H1 (cell line): ENCODE measurements at regions not wholly inside any gene's neighbourhood (a gene's known extent, or its start where the extent isn't known, plus 50 kb on each side); places are given as distances from the start of the nearest gene placed in this dataset.
"Not testable (repeated sequence)": the region's sequence is repeated elsewhere in the genome, so short reads cannot be mapped to it uniquely, and the experiment has no call there.

Experiments used
- CTCF ChIA-PET: fragments of 300-600 bp; sonication (Branson Sonifier 250); formaldehyde crosslinking; loops from one replicate; lab custom pipeline; 2021; ENCODE audit not compliant: partially characterized antibody; lab: Charles Lee
- POLR2A ChIA-PET: fragments of 300-600 bp; sonication (Branson Sonifier 250); formaldehyde crosslinking; loops from one replicate; lab custom pipeline; 2021; ENCODE audit warnings: inconsistent platforms; ENCODE audit not compliant: partially characterized antibody; lab: Charles Lee
- DNase-seq, 2 experiments: peaks; one replicate each; pipeline versions ENCODE4 v3.0.0 to v3.0.0-alpha.2; 2010 to 2022; ENCODE audit warnings: low spot score in 2 of 2, low read depth in 1 of 2, mixed read lengths in 1 of 2
- FAIRE-seq: peaks from 2 replicates; lab custom pipeline; 2011; peaks lifted over from hg19 to GRCh38; lab: Jason Lieb, UNC
- H2AFZ ChIP-seq: 2 replicates; pipeline ENCODE4 v1.8.1; 2012; ENCODE audit warnings: low read length, inconsistent platforms
- H2AK5ac ChIP-seq: 2 replicates; pipeline ENCODE4 v1.6.1; 2013; ENCODE audit warnings: low read depth, low read length
- H2BK120ac ChIP-seq: replicated peaks from 2 replicates; pipeline ENCODE3; 2013; ENCODE audit warnings: low read depth, low read length, inconsistent platforms
- H2BK12ac ChIP-seq: 2 replicates; pipeline ENCODE4 v1.6.1; 2013; ENCODE audit warnings: low read depth, low read length
- H2BK15ac ChIP-seq: 2 replicates; pipeline ENCODE4 v1.6.1; 2013; ENCODE audit warnings: low read length
- H2BK20ac ChIP-seq: 2 replicates; pipeline ENCODE4 v1.6.1; 2013; ENCODE audit warnings: low read length
- H2BK5ac ChIP-seq: 2 replicates; pipeline ENCODE4 v1.6.1; 2013; ENCODE audit warnings: low read depth, low read length
- H3K14ac ChIP-seq: 2 replicates; pipeline ENCODE4 v1.6.1; 2013; ENCODE audit warnings: inconsistent platforms; ENCODE audit not compliant: insufficient read length
- H3K18ac ChIP-seq: 2 replicates; pipeline ENCODE4 v1.6.1; 2013; ENCODE audit warnings: low read length; ENCODE audit errors: extremely low read depth
- H3K23ac ChIP-seq: 2 replicates; pipeline ENCODE4 v1.6.1; 2013; ENCODE audit warnings: inconsistent platforms; ENCODE audit not compliant: insufficient read length
- H3K23me2 ChIP-seq: 2 replicates; pipeline ENCODE4 v1.6.1; 2013; ENCODE audit warnings: low read depth, low read length
- H3K27ac ChIP-seq: 2 replicates; pipeline ENCODE4 v1.6.1; 2011; ENCODE audit warnings: low read depth, low read length, inconsistent platforms
- H3K27me3 ChIP-seq, 4 experiments: replicated peaks in 1 of 4; 1 replicate in 1 of 4; 2 replicates in 3 of 4; pipeline versions ENCODE4 v1.6.1 to v1.8.1; 2011 to 2013; ENCODE audit warnings: low read length in 3 of 4, mild to moderate bottlenecking in 3 of 4, inconsistent platforms in 2 of 4, mixed read lengths in 2 of 4, moderate library complexity in 1 of 4; ENCODE audit not compliant: control insufficient read depth in 3 of 4, insufficient read depth in 3 of 4; ENCODE audit errors: extremely low read depth in 1 of 4
- H3K36me3 ChIP-seq, 4 experiments: 2 replicates each; pipeline versions ENCODE4 v1.6.1 to v1.8.1; 2011 to 2013; ENCODE audit warnings: mild to moderate bottlenecking in 4 of 4, low read length in 3 of 4, moderate library complexity in 2 of 4, control low read depth in 1 of 4, inconsistent platforms in 1 of 4; ENCODE audit not compliant: insufficient read depth in 4 of 4, control insufficient read depth in 2 of 4
- H3K4ac ChIP-seq: replicated peaks from 2 replicates; pipeline ENCODE3; 2013; ENCODE audit warnings: low read length, low read depth, mixed read lengths, inconsistent platforms; ENCODE audit not compliant: insufficient read length
- H3K4me1 ChIP-seq, 4 experiments: replicated peaks in 1 of 4; 1 replicate in 1 of 4; 2 replicates in 3 of 4; pipeline versions ENCODE4 v1.6.1 to v1.8.1; 2011 to 2013; ENCODE audit warnings: low read length in 3 of 4, inconsistent platforms in 2 of 4, mixed read lengths in 1 of 4; ENCODE audit not compliant: insufficient read depth in 4 of 4, control insufficient read depth in 3 of 4
- H3K4me2 ChIP-seq, 2 experiments: 2 replicates each; pipeline versions ENCODE4 v1.6.1 to v1.8.1; 2011 to 2013; ENCODE audit warnings: low read depth in 2 of 2, low read length in 2 of 2, control low read depth in 1 of 2, inconsistent platforms in 1 of 2, mild to moderate bottlenecking in 1 of 2; ENCODE audit not compliant: insufficient read depth in 1 of 2
- H3K4me3 ChIP-seq, 4 experiments: fragments of 200-600, 300-600 bp in 1 of 4; sonication (generic), shearing (Covaris generic), sonication (Bioruptor Twin) in 1 of 4; 2 replicates each; pipeline versions ENCODE4 v1.5.1 to v1.8.1; 2011 to 2016; ENCODE audit warnings: low read length in 4 of 4, low read depth in 3 of 4, control low read depth in 2 of 4, inconsistent platforms in 2 of 4, mild to moderate bottlenecking in 2 of 4, mixed read lengths in 1 of 4, moderate library complexity in 1 of 4; ENCODE audit not compliant: insufficient read depth in 2 of 4; ENCODE audit errors: extremely low read depth in 1 of 4
- H3K56ac ChIP-seq: replicated peaks from 2 replicates; pipeline ENCODE3; 2013; ENCODE audit warnings: low read depth, mild to moderate bottlenecking, mixed read lengths, low read length, inconsistent platforms; ENCODE audit not compliant: insufficient read length
- H3K79me1 ChIP-seq: 2 replicates; pipeline ENCODE4 v1.6.1; 2013; ENCODE audit warnings: low read depth, low read length, control low read depth
- H3K79me2 ChIP-seq, 2 experiments: 2 replicates each; pipeline versions ENCODE4 v1.6.1 to v1.8.1; 2012 to 2013; ENCODE audit warnings: low read length in 2 of 2, mild to moderate bottlenecking in 2 of 2, inconsistent platforms in 1 of 2; ENCODE audit not compliant: insufficient read depth in 2 of 2, control insufficient read depth in 1 of 2
- H3K9ac ChIP-seq, 4 experiments: replicated peaks in 1 of 4; 1 replicate in 1 of 4; 2 replicates in 3 of 4; pipeline versions ENCODE4 v1.6.1 to v1.8.1; 2011 to 2013; ENCODE audit warnings: low read depth in 3 of 4, low read length in 3 of 4, control low read depth in 2 of 4, mild to moderate bottlenecking in 2 of 4, moderate library complexity in 2 of 4, inconsistent platforms in 1 of 4; ENCODE audit errors: extremely low read depth in 1 of 4
- H3K9me3 ChIP-seq, 2 experiments: 2 replicates each; pipeline versions ENCODE4 v1.6.1 to v1.8.1; 2012 to 2013; ENCODE audit warnings: mild to moderate bottlenecking in 2 of 2, moderate library complexity in 2 of 2, control low read depth in 1 of 2, inconsistent platforms in 1 of 2, low read depth in 1 of 2, low read length in 1 of 2, mixed read lengths in 1 of 2; ENCODE audit not compliant: insufficient read depth in 2 of 2
- H4K20me1 ChIP-seq, 2 experiments: replicated peaks in 1 of 2; 2 replicates each; pipeline versions ENCODE3 to v1.8.1; 2011 to 2013; ENCODE audit warnings: inconsistent platforms in 2 of 2, low read length in 2 of 2, mild to moderate bottlenecking in 1 of 2; ENCODE audit not compliant: insufficient read depth in 2 of 2, control insufficient read depth in 1 of 2
- H4K5ac ChIP-seq: 2 replicates; pipeline ENCODE4 v1.6.1; 2013; ENCODE audit warnings: low read length, low read depth, mixed read lengths, inconsistent platforms; ENCODE audit not compliant: insufficient read length
- H4K8ac ChIP-seq: 2 replicates; pipeline ENCODE4 v1.8.0; 2013; ENCODE audit warnings: mild to moderate bottlenecking, moderate library complexity, low read length, inconsistent platforms; ENCODE audit not compliant: insufficient read depth; ENCODE audit errors: extremely low read depth
- H4K91ac ChIP-seq: replicated peaks from 2 replicates; pipeline ENCODE3; 2013; ENCODE audit warnings: low read length, mixed read lengths, inconsistent platforms; ENCODE audit not compliant: insufficient read length
- BCL11A ChIP-seq, 2 experiments: IDR thresholded peaks; one replicate each; pipeline ENCODE4 v1.6.1; 2011; ENCODE audit warnings: low read depth in 2 of 2, low read length in 2 of 2, mild to moderate bottlenecking in 2 of 2
- CTCF ChIP-seq, 3 experiments: IDR thresholded peaks; 1 replicate in 2 of 3; 2 replicates in 1 of 3; pipeline versions ENCODE4 v1.5.1 to v1.6.1; 2011; ENCODE audit warnings: low read length in 3 of 3, mild to moderate bottlenecking in 3 of 3, inconsistent platforms in 2 of 3, low read depth in 1 of 3, moderate library complexity in 1 of 3; ENCODE audit not compliant: insufficient read depth in 1 of 3; ENCODE audit errors: control extremely low read depth in 1 of 3
- EP300 ChIP-seq, 2 experiments: IDR thresholded peaks; 1 replicate in 1 of 2; 2 replicates in 1 of 2; pipeline ENCODE4 v1.6.1; 2011 to 2012; ENCODE audit warnings: low read depth in 2 of 2, low read length in 2 of 2, mild to moderate bottlenecking in 2 of 2, borderline replicate concordance in 1 of 2, inconsistent platforms in 1 of 2, moderate library complexity in 1 of 2
- RBBP5 ChIP-seq: IDR thresholded peaks from 2 replicates; pipeline ENCODE4 v1.7.1; 2012; ENCODE audit warnings: low read depth, mild to moderate bottlenecking, inconsistent platforms, low read length, moderate library complexity, borderline replicate concordance
- SAP30 ChIP-seq: fragments of 300-600 bp; sonication (generic); IDR thresholded peaks from 2 replicates; pipeline ENCODE4 v1.7.1; 2012; ENCODE audit warnings: low read length, moderate library complexity, mild to moderate bottlenecking, inconsistent platforms; ENCODE audit not compliant: insufficient read depth, insufficient replicate concordance
- WGBS, 2 experiments: shearing (Covaris generic) in 1 of 2; methylation state at CpG; one replicate each; pipeline versions ENCODE4 v1.1.6 to v1.1.7; 2013 to 2015; ENCODE audit warnings: low lambda C conversion rate in 2 of 2, mixed read lengths in 2 of 2, inconsistent platforms in 1 of 2, low coverage in 1 of 2, missing lambda C conversion rate in 1 of 2; ENCODE audit not compliant: insufficient replicate concordance in 2 of 2, insufficient coverage in 1 of 2, insufficient read length in 1 of 2; ENCODE audit errors: extremely low coverage in 1 of 2, missing lambda C conversion rate in 1 of 2; 5-methylcytosine and 5-hydroxymethylcytosine counted together

- TF ChIP-seq CTCF (IDR thresholded peaks at IDR 0.05; ENCODE audit: control extremely low read depth in 1 of 3, insufficient read depth in 1 of 3, low read depth in 1 of 3, low read length in 3 of 3) (no peak), EP300 (IDR thresholded peaks at IDR 0.05; ENCODE audit: borderline replicate concordance in 1 of 2, low read depth in 2 of 2, low read length in 2 of 2) (no peak), BCL11A (IDR thresholded peaks at IDR 0.05; ENCODE audit: low read depth in 2 of 2, low read length in 2 of 2) (no peak), RBBP5 (no peak), SAP30 (no peak)
These were observed 195.8 kb downstream of the NNT start (continued) for GRCh38 chr5:43798740-43799139.

- H2AK5ac ChIP-seq, H2BK120ac ChIP-seq, H3K23ac ChIP-seq, H2BK12ac ChIP-seq, H3K79me2 ChIP-seq, H3K9ac ChIP-seq, DNase-seq, H4K20me1 ChIP-seq, H2AFZ ChIP-seq, H3K27me3 ChIP-seq, POLR2A ChIA-PET, H3K27ac ChIP-seq, FAIRE-seq, H3K36me3 ChIP-seq, H2BK5ac ChIP-seq, H3K14ac ChIP-seq, H3K4me1 ChIP-seq, H3K4me3 ChIP-seq, H3K4me2 ChIP-seq, H3K56ac ChIP-seq, H4K8ac ChIP-seq, H2BK20ac ChIP-seq, H4K91ac ChIP-seq, H3K79me1 ChIP-seq, H3K23me2 ChIP-seq, H3K4ac ChIP-seq, H4K5ac ChIP-seq, H2BK15ac ChIP-seq, H3K18ac ChIP-seq: not testable (repeated sequence)
- peaks cover 15 to 25% of the 10 kb centered on the region in 2 experiments for H3K9me3 ChIP-seq
- CTCF ChIA-PET, result interaction anchor here (0.6 kb wide), 1 partner anchor 539 kb away, joined by 3 read pairs; no protein-coding TSS in a partner anchor
- WGBS, 2 experiments, result 93% methylated on average over 5 of the region's 6 CpGs; no CpG with 5 or more reads in 1 of the 2 experiments
These were observed 188.9 kb downstream of the NNT start for GRCh38 chr5:43791880-43792279.
